Chondrocyte (in vitro differentiated cells): ENCODE measurements at regions not wholly inside any gene's neighbourhood (a gene's known extent, or its start where the extent isn't known, plus 50 kb on each side); places are given as distances from the start of the nearest gene placed in this dataset.
"Not testable (repeated sequence)": the region's sequence is repeated elsewhere in the genome, so short reads cannot be mapped to it uniquely, and the experiment has no call there.

Source experiments
- DNase-seq: peaks from one replicate; pipeline ENCODE4 v3.0.0; 2021; ENCODE audit warnings: mixed read lengths, low spot score
- H3K27ac Mint-ChIP-seq: one replicate; pipeline ENCODE4 v1.8.0; 2021; ENCODE audit warnings: mild to moderate bottlenecking, moderate library complexity, mixed read lengths; ENCODE audit not compliant: unreplicated experiment
- H3K27me3 Mint-ChIP-seq: 2 replicates; pipeline ENCODE4 v1.8.0; 2021; ENCODE audit warnings: low read depth, mixed read lengths
- H3K36me3 Mint-ChIP-seq: 2 replicates; pipeline ENCODE4 v1.8.0; 2021; ENCODE audit warnings: low read depth, mixed read lengths
- H3K4me1 Mint-ChIP-seq: 2 replicates; pipeline ENCODE4 v1.8.0; 2021; ENCODE audit warnings: low read depth, mild to moderate bottlenecking, mixed read lengths
- H3K4me3 Mint-ChIP-seq: one replicate; pipeline ENCODE4 v1.8.0; 2021; ENCODE audit warnings: mild to moderate bottlenecking, moderate library complexity, mixed read lengths; ENCODE audit not compliant: unreplicated experiment
- H3K9me3 Mint-ChIP-seq: 2 replicates; pipeline ENCODE4 v1.8.0; 2021; ENCODE audit warnings: low read depth, mixed read lengths
- CTCF ChIP-seq: fragments of 200-600 bp; sonication (generic); IDR thresholded peaks from 2 replicates; pipeline ENCODE4 v1.5.0; 2021; ENCODE audit warnings: antibody characterized with exemption, mild to moderate bottlenecking, moderate library complexity

- no peaks in the 10 kb centered on the region for H3K9me3 Mint-ChIP-seq
- DNase-seq: no peak
- H3K27me3 Mint-ChIP-seq: no peaks in the 10 kb centered on the region
- no peak for TF ChIP-seq CTCF
- no peaks in the 10 kb centered on the region for H3K36me3 Mint-ChIP-seq
- H3K4me1 Mint-ChIP-seq: peaks cover 36% of the 10 kb centered on the region
- H3K4me3 Mint-ChIP-seq: no peak overlapping the region
- H3K27ac Mint-ChIP-seq: no peak overlapping the region
Observed at GRCh38 chr13:85140192-85140591, 659.0 kb downstream of the SLITRK6 start.

- Mint-ChIP-seq H3K4me3 (no peak overlapping the region), H3K27me3 (no peaks in the 10 kb centered on the region), H3K4me1 (peaks cover 36% of the 10 kb centered on the region), H3K9me3 (no peaks in the 10 kb centered on the region), H3K27ac (no peak overlapping the region), H3K36me3 (no peaks in the 10 kb centered on the region)
- no peak for TF ChIP-seq CTCF
- DNase-seq: no peak
Observed at GRCh38 chr13:85137516-85137915, 661.7 kb downstream of the SLITRK6 start.

GRCh38 chr13:85132986-85133385 lies 666.2 kb downstream of the SLITRK6 start:
- no peaks in the 10 kb centered on the region for H3K36me3 Mint-ChIP-seq
- H3K4me1 Mint-ChIP-seq: peaks cover 13% of the 10 kb centered on the region
- no peak for TF ChIP-seq CTCF
- no peak overlapping the region for H3K4me3 Mint-ChIP-seq
- H3K27ac Mint-ChIP-seq: no peak overlapping the region
- H3K27me3 Mint-ChIP-seq: no peaks in the 10 kb centered on the region
- no peaks in the 10 kb centered on the region for H3K9me3 Mint-ChIP-seq
- DNase-seq: no peak

- not testable (repeated sequence) for H3K4me1 Mint-ChIP-seq, H3K27me3 Mint-ChIP-seq, H3K36me3 Mint-ChIP-seq, DNase-seq, H3K27ac Mint-ChIP-seq
- Mint-ChIP-seq H3K9me3 (peaks cover 11% of the 10 kb centered on the region), H3K4me3 (peak overlapping the region; percentile 19)
Observed at GRCh38 chr13:85123501-85123900, 675.7 kb downstream of the SLITRK6 start.

GRCh38 chr13:85108356-85108755 lies 690.9 kb downstream of the SLITRK6 start:
- Mint-ChIP-seq H3K27ac (no peak overlapping the region), H3K4me1 (no peaks in the 10 kb centered on the region), H3K36me3 (peaks cover 2% of the 10 kb centered on the region), H3K4me3 (no peak overlapping the region), H3K27me3 (no peaks in the 10 kb centered on the region), H3K9me3 (peaks cover 7% of the 10 kb centered on the region)
- peak; percentile 52 for DNase-seq
- TF ChIP-seq CTCF: no peak

- peaks cover 34% of the 10 kb centered on the region for H3K9me3 Mint-ChIP-seq
- peaks cover 6% of the 10 kb centered on the region for H3K36me3 Mint-ChIP-seq
- no peak for TF ChIP-seq CTCF
- H3K27me3 Mint-ChIP-seq: no peaks in the 10 kb centered on the region
- peaks cover 12% of the 10 kb centered on the region for H3K4me1 Mint-ChIP-seq
- H3K27ac Mint-ChIP-seq: no peak overlapping the region
- DNase-seq: no peak
- no peak overlapping the region for H3K4me3 Mint-ChIP-seq
Observed at GRCh38 chr13:85099245-85099644, 700.0 kb downstream of the SLITRK6 start.
